CD4-positive, alpha-beta T cell (primary cell): ENCODE measurements at regions not wholly inside any gene's neighbourhood (a gene's known extent, or its start where the extent isn't known, plus 50 kb on each side); places are given as distances from the start of the nearest gene placed in this dataset.

Source experiments
- ATAC-seq: fragments of 200-7000 bp; cut with Tn5 transposase; one replicate; pipeline ENCODE4 v1.10.0; 2022; ENCODE audit warnings: mild to moderate bottlenecking; ENCODE audit not compliant: poor library complexity
- CTCF ChIA-PET: fragments of 350-600 bp; sonication (Branson Sonifier 250); formaldehyde crosslinking; loops from one replicate; lab custom pipeline; 2021; ENCODE audit warnings: antibody characterized with exemption, inconsistent platforms; lab: Charles Lee
- POLR2A ChIA-PET: fragments of 350-600 bp; sonication (Branson Sonifier 250); formaldehyde crosslinking; loops from one replicate; lab custom pipeline; 2021; ENCODE audit warnings: antibody characterized with exemption, inconsistent platforms; lab: Charles Lee
- DNase-seq, 14 experiments: peaks; one replicate each; pipeline ENCODE4 v3.0.0-alpha.2; 2013 to 2020; ENCODE audit warnings: mixed read lengths in 2 of 14
- H3K27ac ChIP-seq, 2 donors: one replicate each; pipeline versions ENCODE4 v1.5.1 to v1.7.0; 2013; ENCODE audit warnings: low read length in 2 of 2, low read depth in 1 of 2, mild to moderate bottlenecking in 1 of 2
- H3K27me3 ChIP-seq, 2 experiments: 1 replicate in 1 of 2; 2 replicates in 1 of 2; pipeline versions ENCODE4 v1.6.1 to v1.7.0; 2013; ENCODE audit warnings: low read length in 2 of 2, control low read depth in 1 of 2, mild to moderate bottlenecking in 1 of 2, moderate library complexity in 1 of 2; ENCODE audit not compliant: insufficient read depth in 2 of 2, control insufficient read depth in 1 of 2
- H3K36me3 ChIP-seq: one replicate; pipeline ENCODE4 v1.6.1; 2013; ENCODE audit warnings: low read length, control low read depth; ENCODE audit not compliant: insufficient read depth
- H3K4me1 ChIP-seq: one replicate; pipeline ENCODE4 v1.6.1; 2013; ENCODE audit warnings: low read length, control low read depth; ENCODE audit not compliant: insufficient read depth
- H3K4me3 ChIP-seq: one replicate; pipeline ENCODE4 v1.5.1; 2013; ENCODE audit warnings: mild to moderate bottlenecking, low read length, moderate library complexity
- H3K9me3 ChIP-seq, 2 experiments: 1 replicate in 1 of 2; 2 replicates in 1 of 2; pipeline versions ENCODE4 v1.6.1 to v1.7.0; 2013; ENCODE audit warnings: low read length in 2 of 2, mild to moderate bottlenecking in 2 of 2, control low read depth in 1 of 2, moderate library complexity in 1 of 2; ENCODE audit not compliant: control insufficient read depth in 1 of 2, insufficient read depth in 1 of 2
- H3K27ac Mint-ChIP-seq: one replicate; pipeline ENCODE4 v1.8.0; 2020; ENCODE audit warnings: mixed read lengths
- H3K27me3 Mint-ChIP-seq: one replicate; pipeline ENCODE4 v1.8.0; 2021; ENCODE audit warnings: mixed read lengths
- H3K36me3 Mint-ChIP-seq: one replicate; pipeline ENCODE4 v1.8.0; 2021; ENCODE audit warnings: low read depth, mixed read lengths
- H3K4me1 Mint-ChIP-seq: one replicate; pipeline ENCODE4 v1.8.0; 2021; ENCODE audit warnings: low read depth, mixed read lengths
- H3K4me3 Mint-ChIP-seq: one replicate; pipeline ENCODE4 v1.8.0; 2020; ENCODE audit warnings: mild to moderate bottlenecking, mixed read lengths
- H3K9me3 Mint-ChIP-seq: one replicate; pipeline ENCODE4 v1.8.0; 2020; ENCODE audit warnings: mixed read lengths
- CTCF ChIP-seq: fragments of 200-600 bp; IDR thresholded peaks from one replicate; pipeline ENCODE4 v1.8.0; 2022; ENCODE audit warnings: antibody characterized with exemption, mild to moderate bottlenecking
- intact Hi-C, 2 experiments: fragments of 100-400 bp; cut with DNase I in 1 of 2; cut with micrococcal nuclease in 1 of 2; formaldehyde crosslinking; loops; one replicate each; pipeline versions ENCODE4 v1.15.1 to v1.9.0; 2023 to 2025; cut with DNase I, micrococcal nuclease

- no peak for TF ChIP-seq CTCF
- Histone ChIP-seq H3K27me3 (peaks cover 0 to 14% of the 10 kb centered on the region in 2 experiments), H3K4me1 (no peaks in the 10 kb centered on the region), H3K36me3 (no peaks in the 10 kb centered on the region), H3K4me3 (no peak overlapping the region), H3K27ac (no peak overlapping the region), H3K9me3 (peaks cover 0 to 4% of the 10 kb centered on the region in 2 experiments)
- Mint-ChIP-seq H3K36me3 (no peaks in the 10 kb centered on the region), H3K27ac (no peak overlapping the region), H3K27me3 (peaks cover 47% of the 10 kb centered on the region), H3K4me3 (no peak overlapping the region), H3K9me3 (peaks cover 5% of the 10 kb centered on the region), H3K4me1 (no peaks in the 10 kb centered on the region)
- ChIA-PET CTCF (no interaction called here), POLR2A (no interaction called here)
- intact Hi-C loops = no loop called here
- DNase-seq (no peak), ATAC-seq (no peak)
Measured at GRCh38 chr11:13160346-13160745, 117.2 kb upstream of the BMAL1 start.

- no peak for DNase-seq
- Histone ChIP-seq H3K27me3 (peaks cover 0 to 14% of the 10 kb centered on the region in 2 experiments), H3K9me3 (peaks cover 0 to 4% of the 10 kb centered on the region in 2 experiments), H3K4me3 (no peak overlapping the region), H3K36me3 (no peaks in the 10 kb centered on the region), H3K27ac (no peak overlapping the region), H3K4me1 (no peaks in the 10 kb centered on the region)
- Mint-ChIP-seq H3K4me1 (no peaks in the 10 kb centered on the region), H3K27ac (no peak overlapping the region), H3K4me3 (no peak overlapping the region), H3K36me3 (no peaks in the 10 kb centered on the region), H3K9me3 (peaks cover 5% of the 10 kb centered on the region), H3K27me3 (peaks cover 47% of the 10 kb centered on the region)
- CTCF ChIA-PET = no interaction called here
- TF ChIP-seq CTCF = no peak
- intact Hi-C loops = no loop called here
- POLR2A ChIA-PET = no interaction called here
- ATAC-seq = no peak
Measured at GRCh38 chr11:13160806-13161205, 116.8 kb upstream of the BMAL1 start.

- no peak for DNase-seq
- Mint-ChIP-seq H3K36me3 (no peaks in the 10 kb centered on the region), H3K4me3 (no peak overlapping the region), H3K27me3 (peaks cover 29% of the 10 kb centered on the region), H3K9me3 (no peaks in the 10 kb centered on the region), H3K27ac (no peak overlapping the region), H3K4me1 (no peaks in the 10 kb centered on the region)
- no peak for TF ChIP-seq CTCF
- intact Hi-C loops = no loop called here
- H3K4me1 ChIP-seq = no peaks in the 10 kb centered on the region
- H3K9me3 ChIP-seq = peaks cover 0 to 4% of the 10 kb centered on the region in 2 experiments
- ATAC-seq = no peak
- no peaks in the 10 kb centered on the region for H3K36me3 ChIP-seq
- H3K27ac ChIP-seq = no peak overlapping the region
- H3K27me3 ChIP-seq = peaks cover 2 to 12% of the 10 kb centered on the region in 2 experiments
- CTCF ChIA-PET = no interaction called here
- POLR2A ChIA-PET = no interaction called here
- H3K4me3 ChIP-seq = no peak overlapping the region
Measured at GRCh38 chr11:13163158-13163557, 114.4 kb upstream of the BMAL1 start.
